ENCODE measurements at regions not wholly inside any gene's neighbourhood (a gene's known extent, or its start where the extent isn't known, plus 50 kb on each side); places are given as distances from the start of the nearest gene placed in this dataset.
"Not testable (repeated sequence)": the region's sequence is repeated elsewhere in the genome, so short reads cannot be mapped to it uniquely, and the experiment has no call there.

- DNase-seq, result no peak
Measured at GRCh38 chr22:48488611-48489511, 1338.8 kb downstream of the BRD1 start.

DNA sequence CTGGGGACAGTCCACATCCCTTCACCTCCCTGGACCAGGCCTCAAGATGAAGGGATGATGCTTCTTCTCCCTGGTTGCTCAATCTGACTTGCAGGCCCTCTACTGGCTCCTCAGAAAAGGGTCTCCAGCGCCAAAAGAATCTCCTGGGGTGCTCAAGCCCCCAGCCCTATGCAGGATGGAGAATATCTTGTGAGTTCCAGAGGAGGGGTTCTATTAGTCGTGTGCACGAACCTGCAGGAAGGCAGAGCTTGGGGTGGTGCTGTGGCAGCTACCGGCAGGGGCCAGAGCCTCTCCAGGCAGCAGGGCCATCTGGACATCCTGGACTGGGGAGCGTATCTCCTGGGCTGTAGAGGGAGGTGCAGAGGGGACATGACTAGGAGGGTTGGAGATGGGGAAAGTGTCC lies 1339.5 kb downstream of the BRD1 start:
- no peak for DNase-seq

GRCh38 chr22:48486558-48486957 lies 1341.1 kb downstream of the BRD1 start:
- DNase-seq, result no peak

- DNase-seq, result no peak
Measured at GRCh38 chr22:48486134-48486532, 1341.5 kb downstream of the BRD1 start.

DNA sequence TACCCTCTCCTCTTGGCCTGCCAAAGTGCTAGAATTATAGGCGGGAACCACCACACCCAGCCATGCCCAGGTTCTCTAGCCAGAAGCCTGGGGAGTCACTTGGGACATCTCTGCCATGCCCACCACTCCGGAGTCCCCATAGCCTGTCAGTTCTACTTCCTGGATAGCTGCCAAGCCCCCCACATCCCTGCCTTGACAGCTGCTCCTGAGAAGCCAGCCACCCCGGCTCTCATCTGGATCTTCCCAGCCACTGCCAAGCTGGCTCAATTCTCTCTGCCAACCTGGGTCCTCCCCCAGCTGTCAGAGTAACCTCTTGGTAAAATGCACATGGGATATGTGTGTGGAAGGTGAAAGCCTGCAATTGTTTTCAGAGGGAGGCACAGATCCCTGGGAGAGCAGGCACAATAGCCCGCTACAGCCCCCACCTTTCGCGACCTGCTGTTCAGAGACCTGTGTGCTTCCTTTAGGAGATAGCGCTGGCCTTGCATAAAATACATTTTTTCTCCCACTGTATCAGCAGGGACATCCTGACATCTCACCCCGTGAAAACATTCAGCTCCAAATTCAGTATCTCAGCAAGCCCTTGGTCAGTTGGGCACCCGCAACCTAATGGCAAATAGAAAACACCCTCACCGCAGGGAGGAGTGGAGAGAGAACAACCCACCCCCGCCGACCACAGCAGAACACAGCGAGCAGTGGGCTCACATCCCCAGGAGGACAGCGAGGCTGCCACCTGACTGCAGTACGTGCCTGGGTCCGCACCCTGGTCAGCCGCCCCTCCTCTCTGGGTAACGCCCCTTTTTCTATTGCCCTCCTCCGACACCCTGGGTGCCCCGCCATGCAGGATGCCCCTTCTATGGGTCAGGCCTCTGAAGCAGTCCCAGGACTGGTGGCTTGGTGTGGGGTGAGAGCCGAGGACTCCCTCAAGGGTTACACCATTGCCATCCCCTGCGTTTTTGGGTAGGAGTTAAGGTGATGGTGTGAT lies 1342.2 kb downstream of the BRD1 start:
- DNase-seq, result no peak

DNA sequence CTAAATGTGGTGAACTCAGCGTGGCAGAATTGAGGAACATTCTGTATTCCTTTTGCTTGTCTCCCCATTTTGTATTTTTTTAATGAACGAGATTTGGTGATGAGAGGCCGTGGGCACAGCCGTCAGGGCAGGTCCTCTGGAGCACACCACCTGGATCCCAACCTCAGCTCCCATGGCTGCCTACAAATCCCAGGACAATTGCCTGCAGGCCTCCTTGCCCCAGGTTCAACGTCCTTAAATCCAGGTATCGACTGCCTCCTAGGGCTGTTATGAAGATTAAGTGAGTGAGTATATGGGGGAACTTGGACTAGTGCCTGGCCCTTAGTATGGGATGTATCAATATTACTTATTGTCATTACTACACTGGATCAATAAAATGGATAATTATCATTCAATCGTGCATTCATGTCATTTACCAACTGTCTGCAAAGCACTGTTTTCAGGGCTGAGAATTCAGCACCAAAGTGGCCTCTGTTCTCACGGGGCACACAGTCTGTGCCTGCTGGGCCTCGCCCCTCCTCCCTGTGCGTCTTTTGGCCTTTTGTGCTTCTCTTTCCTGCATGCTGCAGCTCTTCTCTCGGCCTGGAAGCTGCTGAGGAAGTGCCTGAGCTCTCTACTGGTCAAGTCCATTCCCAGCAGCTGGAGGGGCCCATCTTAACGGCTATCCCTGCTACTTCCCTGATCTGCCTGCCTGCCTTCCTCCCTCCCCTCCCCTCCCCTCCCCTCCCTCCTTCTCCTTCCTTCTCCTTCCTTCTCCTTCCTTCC lies 1343.7 kb downstream of the BRD1 start:
- no peak for DNase-seq

- DNase-seq, result no peak
Measured at GRCh38 chr22:48482771-48483170, 1344.9 kb downstream of the BRD1 start.

DNA sequence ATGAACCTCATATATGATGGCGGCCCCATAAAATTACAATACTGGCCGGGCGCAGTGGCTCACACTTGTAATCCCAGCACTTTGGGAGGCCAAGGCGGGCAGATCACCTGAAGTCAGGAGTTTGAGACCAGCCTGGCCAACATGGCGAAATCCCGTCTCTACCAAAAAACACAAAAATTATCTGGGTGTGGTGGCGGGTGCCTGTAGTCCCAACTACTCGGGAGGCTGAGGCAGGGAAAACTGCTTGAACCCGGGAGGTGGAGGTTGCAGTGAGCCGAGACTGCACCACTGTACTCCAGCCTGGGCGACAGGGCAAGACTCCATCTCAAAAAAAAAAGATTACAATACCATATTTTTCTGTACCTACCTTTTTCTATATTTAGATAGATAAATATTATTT lies 1345.5 kb downstream of the BRD1 start:
- DNase-seq, result not testable (repeated sequence)

- DNase-seq, result no peak
Measured at GRCh38 chr22:48481748-48482147, 1345.9 kb downstream of the BRD1 start.

- no peak for DNase-seq
Measured at GRCh38 chr22:48478529-48479265, 1349.0 kb downstream of the BRD1 start.

DNA sequence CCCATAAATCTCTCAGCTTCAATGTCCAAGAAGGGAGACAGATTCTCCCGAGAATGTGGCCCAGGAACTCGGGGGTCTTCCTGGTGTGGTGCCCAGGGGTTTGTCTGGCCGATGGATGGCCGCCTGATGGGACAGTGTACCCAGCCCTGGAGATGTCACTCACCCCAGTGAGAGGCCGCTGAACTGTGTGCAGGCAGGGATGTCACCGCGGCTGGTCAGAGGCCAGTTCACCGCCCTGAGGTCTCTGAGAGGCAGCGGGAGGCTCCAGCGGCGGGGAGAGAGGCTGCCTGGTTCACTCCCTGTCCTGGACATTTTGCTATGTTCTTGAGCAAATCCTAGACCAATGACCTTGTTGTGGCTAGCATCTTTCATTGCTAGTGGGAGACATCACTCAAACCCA lies 1349.5 kb downstream of the BRD1 start:
- no peak for DNase-seq

DNA sequence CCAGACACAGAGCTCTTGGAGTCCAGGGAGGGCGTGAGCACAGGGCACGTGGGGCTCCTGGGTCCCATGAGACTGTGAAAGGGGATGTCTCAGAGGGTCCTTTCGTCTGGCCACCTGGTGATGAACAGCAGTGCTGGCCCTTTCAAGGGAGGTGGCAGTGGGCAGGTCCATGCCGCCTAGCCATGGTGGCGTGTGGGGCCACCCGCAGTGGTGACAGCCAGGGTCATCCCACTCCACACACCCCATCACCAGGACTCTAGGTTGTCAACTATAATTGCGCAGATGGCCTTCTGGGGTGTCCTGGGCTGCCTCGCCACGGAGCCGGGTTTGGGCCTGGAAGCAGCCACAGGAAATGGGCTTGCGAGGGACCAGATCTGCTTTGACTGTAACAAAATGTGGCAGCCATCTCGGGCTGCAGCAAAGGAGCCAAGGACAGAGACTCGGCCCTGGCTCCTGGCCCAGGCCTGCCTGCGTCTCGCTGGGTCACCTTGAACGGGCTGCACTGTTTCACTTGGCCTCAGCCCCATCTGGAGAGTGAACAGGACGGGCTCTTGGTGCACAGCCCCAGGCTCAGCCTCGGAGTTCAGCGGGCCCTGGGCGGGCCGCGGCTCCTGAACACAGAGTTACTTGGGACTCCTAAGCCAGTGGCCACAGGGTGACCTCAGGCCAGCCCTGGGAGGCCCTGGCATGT lies 1350.5 kb downstream of the BRD1 start:
- DNase-seq, result no peak

- no peak for DNase-seq
Measured at GRCh38 chr22:48476577-48476976, 1351.1 kb downstream of the BRD1 start.

- DNase-seq, result no peak
Measured at GRCh38 chr22:48475661-48476345, 1351.9 kb downstream of the BRD1 start.

- DNase-seq, result no peak
Measured at GRCh38 chr22:48474881-48475280, 1352.8 kb downstream of the BRD1 start.

- DNase-seq, result no peak
Measured at GRCh38 chr22:48473202-48473601, 1354.5 kb downstream of the BRD1 start.

- DNase-seq, result no peak
Measured at GRCh38 chr22:48464246-48464645, 1363.4 kb downstream of the BRD1 start.

GRCh38 chr22:48459859-48460823 lies 1367.5 kb downstream of the BRD1 start:
- no peak for DNase-seq

DNA sequence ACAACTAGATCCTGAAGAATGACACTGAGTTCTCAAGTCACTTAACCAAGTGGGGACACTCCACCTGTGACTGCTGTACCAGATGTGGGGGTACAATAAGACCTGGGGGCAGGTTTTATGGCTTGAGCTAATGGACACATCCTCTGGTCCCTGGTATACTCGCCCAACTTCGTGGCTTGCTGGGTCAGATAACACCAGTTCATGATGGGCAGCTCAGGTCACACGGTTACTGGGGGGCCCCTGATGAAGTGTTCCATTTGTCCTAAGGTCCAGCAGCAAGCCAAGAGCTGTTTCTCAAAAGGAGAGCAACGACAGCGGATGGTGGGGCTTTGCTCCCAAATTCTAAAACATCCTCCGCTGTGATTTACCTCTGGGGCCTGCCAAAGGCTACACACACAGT lies 1368.4 kb downstream of the BRD1 start:
- no peak for DNase-seq

GRCh38 chr22:48456449-48456848 lies 1371.2 kb downstream of the BRD1 start:
- no peak for DNase-seq

All from femur (tissue), 1 donor.